NCI-H345 treated with DMSO at 0.1 percent for 48 hours (cell line): ENCODE measurements at regions not wholly inside any gene's neighbourhood (a gene's known extent, or its start where the extent isn't known, plus 50 kb on each side); places are given as distances from the start of the nearest gene placed in this dataset.

ENCODE experiments used
- DNase-seq: peaks from one replicate; lab custom pipeline; 2025; ENCODE audit not compliant: unreplicated experiment; lab: John Stamatoyannopoulos, UW

- no peak for DNase-seq
These were observed 553.9 kb upstream of the POU3F2 start for GRCh38 chr6:98280492-98280891.

GRCh38 chr6:98286620-98287019 lies 547.8 kb upstream of the POU3F2 start:
- no peak for DNase-seq

DNA sequence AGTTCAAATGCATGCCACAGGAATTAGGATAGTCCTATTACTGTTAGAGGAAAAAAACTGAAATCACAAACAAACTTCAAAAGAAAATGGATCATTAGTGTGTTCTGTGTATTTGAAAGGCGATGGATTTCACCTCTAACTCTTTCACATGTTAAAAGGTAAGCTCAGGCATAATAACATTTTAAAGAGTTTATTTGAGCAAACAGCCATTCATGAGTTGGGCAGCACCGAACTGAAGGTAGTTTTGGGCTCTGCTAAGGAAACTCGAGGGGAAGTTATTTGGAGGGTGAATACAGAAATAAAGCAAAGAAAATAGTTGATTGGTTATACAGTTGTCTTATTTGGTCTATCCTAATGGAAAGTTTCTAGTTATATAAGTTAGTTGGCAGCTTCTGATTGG lies 546.5 kb upstream of the POU3F2 start:
- no peak for DNase-seq

- peak; percentile 3 for DNase-seq
These were observed 541.6 kb upstream of the POU3F2 start for GRCh38 chr6:98292810-98293209.

DNA sequence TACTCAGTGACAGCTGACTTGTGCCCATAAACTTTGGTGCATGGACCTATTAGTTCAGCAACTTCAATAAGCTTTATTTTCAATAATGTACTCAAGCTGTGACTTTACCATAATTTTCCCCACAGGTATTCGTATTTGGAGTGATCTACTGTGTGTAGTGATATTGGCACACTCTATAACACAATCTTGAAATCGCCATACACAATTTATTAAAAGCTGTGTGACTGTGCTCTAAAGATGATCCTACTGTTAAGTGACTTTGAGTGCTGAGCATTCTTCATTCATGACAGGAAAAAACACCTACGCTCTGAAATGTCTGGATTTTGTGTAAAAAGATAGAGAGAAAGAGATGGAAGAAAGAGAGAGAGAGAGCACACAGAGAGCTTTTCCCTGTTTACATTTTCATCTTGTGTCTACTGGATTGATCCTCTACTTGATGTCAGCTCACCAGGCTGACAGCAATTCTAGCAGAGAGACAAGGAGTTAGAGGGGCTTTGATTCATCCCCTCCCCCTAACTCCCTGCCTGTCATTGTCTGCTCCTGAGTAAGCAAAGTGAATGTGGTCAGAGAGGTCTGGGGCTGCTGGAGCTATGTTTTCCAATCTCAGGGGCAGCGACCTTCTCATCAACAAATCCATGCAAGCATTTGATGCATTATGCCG lies 538.7 kb upstream of the POU3F2 start:
- DNase-seq = no peak

- DNase-seq = no peak
These were observed 525.8 kb upstream of the POU3F2 start for GRCh38 chr6:98308564-98308963.

GRCh38 chr6:98310443-98310842 lies 523.9 kb upstream of the POU3F2 start:
- no peak for DNase-seq

DNA sequence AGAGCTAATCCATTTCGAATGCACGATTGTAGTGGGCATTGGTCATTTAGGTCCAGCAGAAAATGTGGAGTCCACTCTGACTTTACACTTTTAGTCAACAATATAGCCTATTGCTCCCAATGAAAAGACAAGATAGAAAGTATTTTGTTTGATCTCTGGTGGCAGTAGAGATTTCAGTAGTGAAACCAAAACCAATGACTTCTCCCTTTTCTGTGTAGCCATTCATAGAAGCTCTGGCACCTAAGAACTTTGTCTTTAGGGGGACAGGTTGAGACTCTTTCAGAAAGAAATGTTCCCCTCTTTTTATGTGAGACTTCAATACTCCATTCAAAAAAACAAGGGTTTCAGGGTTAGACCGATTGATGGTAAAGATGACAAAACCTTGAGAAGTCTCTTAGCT lies 510.8 kb upstream of the POU3F2 start:
- no peak for DNase-seq

DNA sequence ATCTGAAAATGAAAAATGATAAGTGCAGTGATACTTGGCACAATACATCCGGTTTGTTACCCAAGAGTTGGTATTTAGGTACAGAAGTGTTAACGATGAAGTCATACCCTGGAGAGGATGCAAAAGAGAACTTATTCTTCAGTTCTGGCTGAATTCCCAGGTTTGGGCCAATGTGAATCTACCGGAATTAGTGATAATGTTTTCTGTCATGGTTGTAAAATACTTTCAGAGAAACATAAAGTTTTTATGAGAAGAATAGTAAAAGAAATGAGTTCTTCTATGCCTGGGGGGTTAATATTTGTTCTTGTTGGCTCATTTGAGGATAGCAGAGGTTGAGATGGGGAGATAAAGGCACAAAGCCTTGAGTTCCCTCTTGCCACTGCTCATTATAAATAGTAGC lies 509.9 kb upstream of the POU3F2 start:
- DNase-seq = no peak

GRCh38 chr6:98325366-98325765 lies 509.0 kb upstream of the POU3F2 start:
- DNase-seq = no peak

DNA sequence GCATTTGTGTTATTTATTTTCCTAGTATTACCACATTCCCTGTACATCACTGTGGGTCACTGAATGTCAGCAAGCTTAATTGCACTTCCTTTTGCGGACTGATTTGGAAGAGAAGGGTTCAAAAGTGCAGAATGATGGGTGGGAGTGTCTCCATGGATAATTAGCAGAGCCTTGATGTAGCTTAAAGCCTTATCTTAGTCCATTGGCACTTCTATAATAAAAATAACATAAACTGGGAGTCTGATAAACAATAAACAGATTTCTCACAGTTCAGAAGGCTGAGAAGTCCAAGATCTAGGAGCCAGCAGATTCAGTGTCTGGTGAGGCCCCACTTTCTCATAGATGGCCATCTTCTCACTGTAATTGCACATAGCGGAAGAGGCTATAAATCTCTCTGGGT lies 501.1 kb upstream of the POU3F2 start:
- DNase-seq = no peak

- peak; percentile 50 for DNase-seq
These were observed 498.8 kb upstream of the POU3F2 start for GRCh38 chr6:98335594-98335993.

GRCh38 chr6:98339506-98339905 lies 494.9 kb upstream of the POU3F2 start:
- no peak for DNase-seq

GRCh38 chr6:98343004-98343403 lies 491.4 kb upstream of the POU3F2 start:
- no peak for DNase-seq

GRCh38 chr6:98343797-98344196 lies 490.6 kb upstream of the POU3F2 start:
- no peak for DNase-seq

DNA sequence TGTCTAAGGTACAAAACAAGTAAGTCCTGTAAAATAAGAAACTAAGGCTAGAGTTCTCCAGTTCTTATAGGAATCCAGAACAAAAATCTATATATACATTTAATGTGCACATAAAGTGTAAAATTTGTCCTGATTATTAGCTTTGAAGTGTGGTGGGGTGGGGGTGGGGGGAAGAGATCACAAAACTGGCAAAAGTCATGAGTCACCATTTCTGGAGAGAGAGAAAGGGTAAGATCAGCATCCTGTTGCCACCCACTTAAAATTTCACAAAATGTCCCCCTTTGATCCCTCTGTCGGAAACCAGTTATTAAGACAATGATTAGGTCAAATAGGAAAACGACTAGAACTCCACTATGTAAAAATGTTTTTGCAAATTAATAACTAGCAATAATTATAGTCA lies 482.0 kb upstream of the POU3F2 start:
- DNase-seq = no peak

DNA sequence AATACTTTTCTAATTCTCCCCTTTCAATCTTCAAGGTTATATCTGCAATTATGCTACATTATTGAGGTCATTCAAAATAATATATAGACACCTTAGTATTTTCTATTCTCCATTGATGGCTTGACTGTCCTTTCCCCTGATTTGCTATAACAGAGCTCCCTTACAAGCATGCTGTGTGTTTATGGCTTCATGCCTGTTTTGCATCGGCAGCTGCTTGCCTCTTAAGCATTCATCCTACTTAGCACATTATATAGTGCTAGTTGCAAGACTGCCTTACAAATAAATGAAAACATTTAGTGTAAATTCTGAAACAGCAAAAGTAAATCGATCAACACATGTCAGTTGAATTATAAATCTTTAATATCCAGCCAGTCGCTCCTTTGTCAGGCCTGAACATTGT lies 476.2 kb upstream of the POU3F2 start:
- DNase-seq = no peak

- DNase-seq = no peak
These were observed 468.0 kb upstream of the POU3F2 start for GRCh38 chr6:98366371-98366770.

- no peak for DNase-seq
These were observed 453.8 kb upstream of the POU3F2 start for GRCh38 chr6:98380589-98380988.

GRCh38 chr6:98382246-98382645 lies 452.1 kb upstream of the POU3F2 start:
- DNase-seq = no peak

DNA sequence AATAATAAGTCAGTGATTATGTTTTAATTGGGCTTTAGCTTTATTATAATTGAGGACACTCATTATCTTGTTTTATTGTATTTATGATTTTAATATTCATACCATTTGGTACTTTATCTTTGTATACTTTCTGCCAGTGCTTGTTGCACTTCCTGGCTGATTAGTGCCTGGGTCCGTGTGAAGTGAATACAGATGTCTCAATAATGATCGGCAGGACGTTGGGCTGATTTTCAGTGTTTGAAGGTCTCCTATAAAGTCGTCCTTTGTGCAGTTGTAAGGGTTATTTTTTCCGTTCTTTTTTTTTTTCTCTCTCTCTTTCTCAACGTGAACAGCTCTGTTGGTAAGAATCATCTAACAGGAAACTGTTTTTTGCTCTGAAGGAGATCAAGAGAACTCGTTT lies 450.0 kb upstream of the POU3F2 start:
- DNase-seq = no peak

- no peak for DNase-seq
These were observed 449.6 kb upstream of the POU3F2 start for GRCh38 chr6:98384801-98385200.

GRCh38 chr6:98395610-98396166 lies 438.7 kb upstream of the POU3F2 start:
- no peak for DNase-seq
